ENCODE measurements at regions not wholly inside any gene's neighbourhood (a gene's known extent, or its start where the extent isn't known, plus 50 kb on each side); places are given as distances from the start of the nearest gene placed in this dataset.
"Not testable (repeated sequence)": the region's sequence is repeated elsewhere in the genome, so short reads cannot be mapped to it uniquely, and the experiment has no call there.

DNA sequence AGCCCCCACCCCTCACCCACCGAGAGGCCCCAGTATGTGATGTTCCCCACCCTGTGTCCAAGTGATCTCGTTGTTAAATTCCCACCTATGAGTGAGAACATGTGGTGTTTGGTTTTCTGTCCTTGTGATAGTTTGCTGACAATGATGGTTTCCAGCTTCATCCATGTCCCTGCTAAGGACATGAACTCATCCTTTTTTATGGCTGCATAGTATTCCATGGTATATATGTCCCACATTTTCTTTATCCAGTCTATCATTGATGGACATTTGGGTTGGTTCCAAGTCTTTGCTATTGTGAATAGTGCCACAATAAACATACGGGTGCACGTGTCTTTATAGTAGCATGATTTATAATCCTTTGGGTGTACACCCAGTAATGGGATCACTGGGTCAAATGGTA is 79.2 kb downstream of the PXDC1 start:
- not testable (repeated sequence) for DNase-seq

DNA sequence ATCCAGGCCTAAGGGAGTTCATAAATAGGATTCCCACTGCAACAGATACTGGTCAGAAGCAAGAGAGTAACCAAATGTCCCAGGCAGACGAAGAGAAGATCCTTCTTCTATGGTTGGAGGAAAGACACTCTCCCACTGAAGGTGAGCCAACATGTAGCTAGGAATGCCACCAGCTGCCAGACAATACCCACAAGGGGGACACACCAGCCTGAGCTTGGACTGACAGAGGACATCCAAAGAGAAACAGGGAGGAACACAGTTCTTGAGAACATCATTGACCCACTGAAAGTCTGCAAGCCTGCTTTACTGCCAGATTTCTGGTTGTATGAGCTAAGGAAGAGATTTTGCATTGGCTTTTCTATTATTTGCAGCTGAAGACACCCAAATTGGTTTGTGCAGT is 80.1 kb downstream of the PXDC1 start:
- no peak for DNase-seq

DNA sequence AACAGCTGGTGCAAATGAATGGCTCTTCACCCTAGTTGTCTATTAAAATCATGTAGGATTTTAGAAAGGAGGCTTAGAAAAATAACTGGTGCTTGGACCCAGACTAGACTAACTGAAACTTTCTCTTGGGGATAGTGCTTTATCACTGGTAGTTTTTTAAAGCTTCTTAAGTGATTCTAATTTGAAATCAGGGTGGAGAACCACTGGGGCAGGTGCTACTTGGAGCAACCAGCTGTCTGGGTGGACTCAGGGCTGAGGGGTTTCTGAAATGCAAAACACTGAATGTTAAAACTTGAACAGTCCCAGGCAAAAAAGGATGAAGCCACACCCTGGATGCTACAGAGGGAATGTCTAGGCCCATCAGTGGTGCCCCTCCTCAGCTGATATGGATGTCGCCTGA is 81.2 kb downstream of the PXDC1 start:
- no peak for DNase-seq

DNA sequence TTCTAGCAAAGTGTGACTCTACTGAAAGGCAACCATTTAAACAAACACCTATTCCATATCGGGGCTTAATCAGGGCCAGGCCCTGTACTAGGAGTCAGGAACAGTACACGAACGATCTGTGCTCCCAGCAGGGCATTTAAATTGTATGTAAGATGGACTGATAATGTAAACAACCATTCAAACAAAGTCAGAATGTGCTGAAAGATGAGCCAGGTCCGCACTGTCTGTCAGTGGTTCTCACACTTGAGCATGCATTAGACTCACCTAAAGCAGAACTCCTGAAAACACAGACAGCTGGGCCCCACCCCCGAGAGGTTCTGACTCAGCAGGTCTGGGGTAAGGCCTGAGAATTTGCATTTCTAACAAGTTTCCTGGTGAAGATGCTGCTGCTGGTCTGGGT is 81.6 kb downstream of the PXDC1 start:
- DNase-seq = no peak

DNA sequence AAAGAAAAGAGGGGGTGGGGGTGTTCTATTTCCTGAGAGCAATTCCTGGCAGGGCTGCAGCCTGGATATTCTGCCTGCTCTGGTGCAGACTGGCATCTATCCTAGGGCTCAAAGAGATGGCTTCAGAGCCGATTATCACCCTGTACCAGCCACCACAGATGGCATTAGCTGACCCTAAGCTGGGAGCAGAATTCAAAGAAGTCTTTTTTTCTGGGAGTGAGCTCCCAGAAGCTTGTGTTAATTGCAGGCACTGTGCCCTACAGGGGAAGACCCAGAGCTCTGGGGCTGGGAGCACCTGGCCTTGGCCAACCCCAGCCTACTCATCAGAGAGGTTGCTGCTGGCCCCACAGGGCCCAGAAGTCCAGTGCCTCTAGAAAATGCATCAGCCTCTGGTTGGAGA is 85.9 kb downstream of the PXDC1 start:
- DNase-seq = peak in 30 of 56 donors; percentile 8 to 69 (median 41)

DNA sequence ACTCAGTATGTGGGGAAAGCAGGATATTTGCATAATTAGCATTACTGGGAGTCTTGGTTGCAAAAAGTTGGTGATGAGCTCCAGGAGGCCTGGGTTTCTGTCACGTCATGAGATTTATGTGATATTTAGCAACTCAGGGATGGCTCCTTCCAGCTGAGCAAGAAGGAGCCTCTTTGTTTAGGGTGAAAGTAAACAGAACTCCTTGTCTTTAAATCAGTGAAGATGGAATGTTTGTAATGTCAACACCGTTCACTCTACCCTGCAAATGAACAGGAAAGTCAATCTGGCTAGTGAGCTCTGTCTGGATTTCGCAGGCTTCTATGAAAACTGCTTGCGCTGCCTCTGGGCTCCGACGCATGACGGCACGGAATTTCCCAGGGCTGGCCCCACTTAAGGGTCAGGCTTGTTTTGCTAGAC is 86.9 kb downstream of the PXDC1 start:
- DNase-seq = no peak

DNA sequence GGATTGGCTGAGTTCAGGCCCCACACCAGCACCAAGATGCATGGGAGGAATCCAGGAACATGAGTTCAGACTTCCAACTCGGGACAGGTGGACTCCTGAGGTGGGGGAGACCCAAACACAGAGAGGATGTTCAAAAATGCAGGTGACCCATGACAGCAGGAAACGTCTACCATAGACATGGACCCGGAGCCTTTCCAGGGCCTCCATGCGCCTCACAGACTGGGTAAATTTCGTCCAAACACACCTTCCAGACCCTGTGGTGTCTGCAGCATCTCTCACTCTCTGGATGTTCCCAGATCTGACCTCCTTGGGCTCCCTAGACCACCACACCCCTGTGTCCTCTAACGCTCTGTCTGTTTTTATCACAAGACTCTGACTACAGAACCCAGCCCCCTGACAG is 87.7 kb downstream of the PXDC1 start:
- DNase-seq = no peak

DNA sequence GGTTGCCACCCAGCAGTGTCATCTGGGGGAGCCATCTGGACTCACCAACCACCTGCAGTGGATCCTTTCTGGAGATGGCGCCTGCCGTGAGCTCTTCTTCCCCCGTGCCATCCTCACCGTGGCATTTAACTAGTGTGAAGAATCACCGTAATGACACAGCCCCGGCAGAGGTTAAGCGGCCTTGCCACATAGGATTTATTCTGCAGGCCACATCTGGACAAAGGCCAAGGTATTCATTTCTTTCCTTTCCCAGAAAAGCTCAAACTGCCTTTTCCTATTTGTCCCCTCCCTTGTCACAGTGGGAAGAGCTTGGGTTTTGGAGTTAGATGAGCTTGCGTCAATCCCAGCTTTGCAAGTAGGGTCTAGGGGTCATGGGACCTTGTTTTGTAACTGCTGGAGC is 88.4 kb downstream of the PXDC1 start:
- DNase-seq = no peak

DNA sequence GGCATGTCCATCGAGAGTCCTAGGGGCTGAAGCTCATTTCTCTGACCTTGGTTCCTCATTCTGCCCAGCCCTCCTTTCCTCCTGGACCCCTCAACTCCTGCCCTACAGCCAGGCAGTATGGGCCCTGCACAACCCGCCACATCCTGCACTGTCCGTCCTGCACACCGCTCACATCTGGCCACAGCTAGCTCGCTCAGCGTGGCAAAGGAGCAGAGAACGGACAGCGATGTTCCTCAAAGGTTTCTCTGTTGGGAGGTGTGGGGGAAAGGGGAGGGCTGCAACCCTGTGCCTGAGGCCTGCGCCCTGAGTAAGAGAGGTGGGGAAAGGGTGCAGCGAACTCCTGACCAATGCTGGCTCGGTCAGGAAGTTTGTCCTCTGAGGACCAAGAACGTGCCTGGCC is 90.1 kb downstream of the PXDC1 start:
- no peak for DNase-seq

DNA sequence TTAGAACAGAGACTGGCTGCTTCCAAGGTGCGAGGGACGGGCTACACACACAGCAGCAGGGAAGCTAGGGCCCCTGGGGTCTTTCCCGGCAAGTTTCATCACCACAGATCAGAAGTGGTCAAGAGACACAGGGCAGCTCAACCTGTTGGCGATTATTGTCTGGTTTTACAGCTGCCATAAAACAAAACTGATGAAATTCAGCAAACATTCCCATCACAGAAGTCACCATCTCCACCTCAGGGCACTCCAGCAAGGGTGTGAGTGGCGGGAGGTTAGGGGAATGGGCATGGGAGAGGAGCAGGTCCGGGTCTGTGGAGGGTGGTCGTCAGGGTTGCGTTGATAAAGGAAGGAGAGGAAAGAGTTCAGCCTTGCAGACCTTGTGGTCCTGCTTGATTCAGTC is 91.0 kb downstream of the PXDC1 start:
- DNase-seq = no peak

DNA sequence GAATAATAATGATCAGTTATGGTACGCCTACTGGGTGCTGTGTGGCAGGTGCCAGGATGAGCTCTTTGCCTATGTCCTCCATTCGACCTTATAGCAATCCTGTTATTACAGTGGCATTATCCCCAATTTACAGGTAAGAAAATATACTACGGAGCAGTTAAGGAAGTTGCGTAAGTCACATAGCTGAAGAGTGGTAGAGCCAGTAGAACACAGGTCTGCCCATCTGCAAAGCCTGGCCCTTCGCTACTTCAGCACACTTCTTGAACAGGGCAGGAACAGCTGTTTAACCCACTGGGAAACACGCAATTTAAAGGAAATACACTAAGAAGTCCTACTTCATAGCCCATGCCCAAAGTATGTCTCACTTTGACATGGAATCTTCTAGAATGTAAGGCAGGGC is 91.8 kb downstream of the PXDC1 start:
- no peak for DNase-seq

DNA sequence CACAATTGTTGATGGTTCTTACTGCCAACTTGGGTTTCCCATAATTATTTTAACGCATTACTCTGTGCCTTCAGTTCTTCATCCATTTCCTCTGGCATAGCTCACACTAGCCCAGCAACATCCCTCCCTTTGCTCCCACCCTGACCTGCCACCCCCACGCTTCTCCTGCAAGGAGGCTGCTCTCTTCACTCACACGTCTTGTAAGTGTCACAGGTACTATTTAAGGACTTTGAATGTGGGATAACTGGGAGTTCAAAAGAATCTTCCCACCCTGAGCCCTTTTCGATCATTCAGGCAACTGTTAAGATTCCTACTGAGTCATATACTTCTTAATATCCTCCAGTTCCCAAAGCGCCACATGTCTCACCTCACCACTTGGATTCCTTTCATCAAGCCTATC is 95.4 kb downstream of the PXDC1 start:
- DNase-seq = no peak

DNA sequence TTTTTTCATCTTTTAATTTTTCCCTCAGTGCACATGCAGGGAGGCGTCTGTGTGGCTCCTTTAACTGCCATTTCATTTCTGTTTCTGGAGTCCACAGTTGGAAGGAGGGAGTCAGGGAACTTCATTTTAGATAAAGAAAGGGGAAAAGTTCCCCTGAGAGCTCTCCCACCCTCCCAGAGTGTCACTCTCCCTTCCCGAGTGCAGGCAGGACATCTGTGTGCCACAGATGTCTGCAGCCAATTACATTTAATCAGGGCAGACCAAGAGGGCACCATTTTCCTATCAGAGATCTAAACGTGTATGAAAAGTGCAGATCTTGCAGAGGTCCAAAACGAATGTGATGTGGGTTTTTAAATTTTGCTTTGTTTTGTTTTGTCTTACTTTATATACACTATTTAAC is 96.6 kb downstream of the PXDC1 start:
- DNase-seq = no peak

DNA sequence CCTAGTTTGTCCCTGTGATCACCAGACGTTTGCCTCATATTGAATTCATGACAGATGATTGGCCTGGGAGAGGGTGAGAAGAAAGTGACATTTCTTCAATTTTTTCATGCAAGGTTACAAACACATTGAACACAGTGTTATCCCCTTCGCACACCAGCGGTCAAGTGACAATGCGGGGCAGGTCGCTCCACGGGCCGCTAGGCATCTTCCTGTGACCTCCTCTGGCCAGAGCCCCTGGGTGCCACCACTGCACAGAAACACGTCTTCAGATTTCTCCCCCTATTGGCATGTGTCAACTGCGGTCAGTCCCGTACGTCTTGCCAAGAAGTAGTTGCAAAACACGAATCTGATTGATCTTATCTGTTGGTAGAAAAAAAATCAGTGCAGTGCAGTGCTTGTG is 97.1 kb downstream of the PXDC1 start:
- no peak for DNase-seq

DNA sequence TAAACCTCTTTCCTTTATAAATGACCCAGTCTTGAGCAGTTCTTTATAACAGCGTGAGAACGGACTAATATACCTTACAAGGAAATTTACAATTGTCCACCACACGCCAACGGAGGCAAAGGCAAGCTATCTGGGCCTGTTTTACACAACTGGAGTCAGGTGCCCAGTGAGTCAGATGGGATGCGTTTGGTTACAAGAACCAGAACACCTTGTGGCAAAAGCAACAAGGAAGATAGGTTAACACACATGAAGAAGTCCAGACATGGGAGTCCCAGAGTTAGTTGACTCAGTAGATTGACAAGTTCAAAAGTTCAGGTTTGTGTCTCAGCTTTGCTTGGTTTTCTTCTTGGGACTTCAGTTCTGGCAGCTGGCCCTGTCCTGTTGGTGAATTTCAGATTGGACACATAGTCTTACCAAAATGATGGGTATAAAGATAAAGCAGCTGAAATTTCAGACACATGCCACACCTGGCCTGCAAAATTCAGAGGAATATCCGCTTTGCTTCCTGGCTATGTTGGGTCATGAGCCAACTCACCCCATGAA is 97.9 kb downstream of the PXDC1 start:
- no peak for DNase-seq

DNA sequence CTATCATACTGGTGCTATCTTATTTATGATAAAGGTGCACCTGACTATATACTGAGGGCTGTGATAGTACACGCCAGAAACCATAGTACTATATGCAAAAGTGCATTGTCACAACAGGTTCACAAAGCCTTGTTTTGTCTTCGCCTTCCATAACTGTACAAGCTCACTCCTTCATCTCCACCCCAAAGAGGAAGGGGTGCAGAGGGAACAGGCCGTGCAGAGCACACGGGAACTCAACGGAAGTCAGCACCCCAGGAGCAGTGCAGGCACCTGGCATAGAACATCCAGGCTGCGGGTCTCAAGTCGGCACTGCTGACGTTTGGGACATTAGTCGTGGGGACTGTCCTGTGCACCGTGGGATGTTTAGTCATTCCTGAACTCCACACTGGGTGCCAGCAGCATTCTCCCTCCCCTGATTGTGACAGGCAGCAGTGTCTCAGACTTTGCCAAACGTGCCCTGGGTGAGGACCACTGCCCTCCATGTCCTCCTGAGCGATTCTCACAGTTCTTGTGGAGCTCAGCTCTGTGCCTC is 99.7 kb downstream of the PXDC1 start:
- no peak for DNase-seq

DNA sequence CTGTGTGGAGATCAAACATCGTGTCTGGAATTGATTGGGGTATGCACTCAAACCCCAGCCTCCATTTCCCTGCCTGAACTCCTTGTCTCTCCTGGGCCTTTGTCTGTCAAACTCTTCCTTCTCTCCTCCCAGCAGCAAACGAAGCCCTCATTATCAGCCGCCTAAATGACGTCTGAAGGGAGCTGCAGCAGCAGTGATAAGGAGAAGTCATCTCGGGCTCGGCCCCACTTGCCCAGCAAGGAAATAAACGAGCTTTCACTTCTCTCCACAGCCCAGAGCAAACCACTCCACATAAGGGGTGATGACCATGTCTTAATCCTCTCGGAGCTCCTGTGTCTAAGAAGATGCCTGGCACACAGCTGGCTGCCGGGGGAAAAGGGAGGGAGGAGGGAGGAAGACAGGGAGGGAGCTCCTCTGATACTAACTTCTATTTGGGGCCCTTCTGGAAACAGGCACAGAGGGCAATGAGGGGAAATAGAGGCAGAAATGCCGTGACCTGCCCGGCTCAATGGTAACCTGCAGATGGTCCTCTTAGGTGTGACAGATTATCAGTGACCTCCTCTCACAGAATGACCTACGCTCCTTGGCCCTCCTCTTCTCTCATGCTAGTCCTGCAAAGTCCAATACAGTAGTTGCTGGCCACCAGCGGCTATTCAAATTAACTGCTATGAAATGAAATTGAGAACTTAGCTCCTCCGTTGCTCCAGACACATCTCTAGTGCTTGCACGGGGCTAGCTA is 100.4 kb downstream of the PXDC1 start:
- no peak for DNase-seq

DNA sequence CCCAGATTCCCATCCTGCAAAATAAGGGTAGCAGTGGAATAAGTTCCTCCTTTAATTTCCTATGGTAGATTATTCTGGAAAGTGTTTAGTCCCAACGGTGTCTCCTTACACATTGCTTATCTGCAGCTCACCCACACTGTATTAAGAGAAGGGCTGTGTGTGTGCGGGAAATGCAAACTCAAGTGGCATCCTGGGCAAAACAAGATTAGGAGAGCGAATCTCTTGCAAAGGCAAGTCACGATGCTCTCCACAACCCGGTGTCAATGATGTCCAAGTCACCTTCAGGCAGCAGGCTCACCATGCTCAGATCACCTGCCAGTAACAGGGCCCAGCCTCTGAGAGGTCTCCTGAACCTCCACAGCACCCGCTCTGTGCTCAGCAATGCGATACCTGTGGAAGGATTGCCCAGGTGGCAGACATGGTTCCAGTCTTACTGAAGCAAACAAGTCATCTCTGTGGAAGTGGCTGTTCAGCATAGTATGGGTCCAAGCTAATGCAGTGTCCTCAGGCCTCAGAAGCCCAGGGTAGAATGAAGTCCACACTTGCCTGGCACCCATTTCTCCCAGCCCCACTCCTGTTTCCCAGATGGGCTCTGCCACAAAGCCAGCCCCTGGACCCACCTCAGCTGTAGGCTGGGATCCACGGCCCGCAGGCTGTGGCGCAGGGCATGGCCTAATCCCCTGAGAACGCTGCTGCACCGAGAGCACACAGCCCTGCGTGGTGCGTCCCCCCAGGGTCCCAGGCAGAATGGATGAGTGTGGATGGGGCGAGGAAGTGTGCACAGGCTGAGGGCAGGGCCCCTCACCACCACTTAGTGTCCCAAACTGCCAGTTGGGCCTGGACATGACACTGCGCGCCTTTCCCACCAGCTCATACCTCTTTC is 101.2 kb downstream of the PXDC1 start:
- DNase-seq = no peak

DNA sequence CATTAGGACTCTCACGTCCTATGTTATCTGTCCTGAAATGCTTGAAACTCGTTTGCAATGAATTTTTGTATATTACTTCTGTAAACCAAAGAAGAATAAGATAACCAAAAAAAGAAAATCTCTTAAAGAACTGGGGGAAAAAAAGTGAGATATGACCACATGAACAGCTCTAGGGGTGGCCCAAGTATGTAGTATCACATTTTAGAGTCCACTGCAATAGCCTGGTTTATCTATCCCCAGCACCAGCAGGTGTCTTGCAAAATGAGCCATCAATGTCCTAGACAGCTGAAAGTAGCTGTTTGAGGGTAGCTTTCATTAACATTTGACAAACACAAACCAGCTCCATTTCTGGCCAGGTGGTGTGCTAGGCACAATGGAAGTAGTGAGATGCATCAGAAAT is 102.8 kb downstream of the PXDC1 start:
- DNase-seq = no peak

DNA sequence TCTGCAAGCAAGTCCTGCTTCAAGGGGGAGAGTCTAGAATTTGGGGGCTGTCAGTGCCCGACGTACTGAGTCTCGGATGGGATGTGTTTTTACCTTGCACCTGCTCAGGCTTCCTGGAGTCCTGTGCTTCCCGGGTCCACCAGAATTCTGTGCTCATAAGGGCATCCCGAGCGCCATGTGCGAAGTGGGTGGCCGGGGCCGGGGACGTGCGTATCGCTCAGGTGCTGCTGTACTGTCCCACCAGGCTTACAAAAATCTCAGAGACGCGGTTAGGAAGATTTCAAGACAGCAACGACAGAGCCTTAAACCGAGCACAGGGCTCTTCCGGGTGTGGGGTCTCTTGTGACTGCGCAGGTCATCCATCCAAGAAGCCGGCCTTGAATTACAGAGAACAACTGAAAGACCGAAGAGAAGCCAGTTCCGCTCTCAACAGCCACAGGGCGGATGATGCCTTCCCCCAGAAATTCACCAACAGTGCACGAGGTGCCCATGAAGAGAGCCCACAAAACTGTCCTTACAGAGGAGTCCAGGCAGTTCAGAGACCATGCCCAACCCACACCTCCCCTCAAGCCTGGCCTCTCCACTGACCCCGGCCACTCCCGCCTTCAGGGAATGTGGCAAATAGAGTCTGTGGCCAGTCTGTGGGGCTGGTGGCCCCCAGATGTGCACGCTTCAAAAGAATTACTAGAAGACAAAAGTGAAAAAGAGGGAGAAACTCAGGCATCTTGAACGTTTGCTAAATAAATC is 104.7 kb downstream of the PXDC1 start:
- DNase-seq = no peak

DNA sequence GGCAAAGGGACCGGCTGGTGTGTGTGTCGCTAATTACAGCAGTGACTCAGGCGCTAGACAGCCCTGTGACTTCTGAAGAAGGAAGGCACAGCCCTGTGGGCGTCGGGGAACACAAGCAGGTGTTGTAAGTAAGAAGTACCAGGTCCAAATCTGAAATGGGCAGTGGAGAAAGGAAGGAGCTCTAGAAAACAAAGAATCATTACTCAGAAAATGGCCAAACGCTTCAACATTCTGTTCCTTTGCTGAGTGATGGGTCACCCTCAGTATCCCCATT is 106.8 kb downstream of the PXDC1 start:
- peak in 13 of 56 donors; percentile 5 to 48 (median 20) for DNase-seq

Measured in amygdala (tissue), 56 donors.